K562 (cell line): ENCODE measurements at regions not wholly inside any gene's neighbourhood (a gene's known extent, or its start where the extent isn't known, plus 50 kb on each side); places are given as distances from the start of the nearest gene placed in this dataset.

Experiments used
- ATAC-seq: fragments of 200-7000 bp; cut with Tn5 transposase; 3 replicates; pipeline ENCODE4 v1.9.1; 2020; ENCODE audit warnings: moderate library complexity
- BruUV-seq: library from RNA; stranded (reverse); fragments of 400-500 nt; replicated peaks from 2 replicates; lab custom pipeline; 2021; lab: Mats Ljungman, UMichigan
- CTCF ChIA-PET: fragments of 300-600 bp; formaldehyde crosslinking; extraction: SDS; loops from one replicate; lab custom pipeline; 2021; ENCODE audit warnings: low intra/inter-chr PET ratio; lab: Yijun Ruan, JAX
- POLR2A ChIA-PET: fragments of 300-600, 350-650 bp; sonication (Branson Sonifier 250); formaldehyde crosslinking; extraction: SDS; loops from one replicate; lab custom pipeline; 2021; ENCODE audit warnings: antibody characterized with exemption, inconsistent platforms; lab: Yijun Ruan, JAX
- DNase-seq, 4 experiments: peaks; one replicate each; pipeline versions ENCODE4 v3.0.0 to v3.0.0-alpha.2; 2011 to 2018; ENCODE audit warnings: low spot score in 3 of 4, mixed read lengths in 3 of 4; ENCODE audit errors: extremely low read depth in 1 of 4
- FAIRE-seq: peaks from 2 replicates; lab custom pipeline; 2011; peaks lifted over from hg19 to GRCh38; lab: Jason Lieb, UNC
- H2AFZ ChIP-seq: 2 replicates; pipeline ENCODE4 v1.6.0; 2011; ENCODE audit warnings: low read depth, low read length, control low read depth, inconsistent platforms
- H3K27ac ChIP-seq: fragments of 200-600 bp; 3 replicates; pipeline ENCODE4 v1.8.0; 2011; ENCODE audit warnings: low read depth, mild to moderate bottlenecking, control low read depth, inconsistent platforms, low read length, moderate library complexity, mixed read lengths; ENCODE audit errors: extremely low read depth
- H3K27me3 ChIP-seq, 2 experiments: fragments of 300-600 bp in 1 of 2; 2 replicates in 1 of 2; 3 replicates in 1 of 2; pipeline versions ENCODE4 v1.6.0 to v1.8.0; 2011; ENCODE audit warnings: inconsistent platforms in 2 of 2, low read length in 2 of 2, mild to moderate bottlenecking in 1 of 2, mixed read lengths in 1 of 2, moderate library complexity in 1 of 2; ENCODE audit not compliant: control insufficient read depth in 2 of 2, insufficient read depth in 2 of 2
- H3K36me3 ChIP-seq: fragments of 300-600 bp; 3 replicates; pipeline ENCODE4 v1.8.0; 2011; ENCODE audit warnings: mild to moderate bottlenecking, low read length, inconsistent platforms; ENCODE audit not compliant: control insufficient read depth, insufficient read depth
- H3K4me1 ChIP-seq, 2 experiments: fragments of 200-600 bp in 1 of 2; replicated peaks in 1 of 2; 2 replicates in 1 of 2; 3 replicates in 1 of 2; pipeline versions ENCODE4 v1.5.1 to v1.8.0; 2011; ENCODE audit warnings: inconsistent platforms in 2 of 2, low read length in 2 of 2, mild to moderate bottlenecking in 1 of 2, mixed read lengths in 1 of 2, moderate library complexity in 1 of 2; ENCODE audit not compliant: control insufficient read depth in 2 of 2, insufficient read depth in 2 of 2
- H3K4me2 ChIP-seq: 2 replicates; pipeline ENCODE4 v1.6.1; 2011; ENCODE audit warnings: low read length, control low read depth, inconsistent platforms, mixed read lengths; ENCODE audit not compliant: insufficient read depth
- H3K4me3 ChIP-seq: fragments of 200-600 bp; sonication (generic), shearing (Covaris generic); 2 replicates; pipeline ENCODE4 v1.5.1; 2016; ENCODE audit warnings: control low read depth, inconsistent platforms
- H3K79me2 ChIP-seq: fragments of 200-600 bp; 3 replicates; pipeline ENCODE4 v1.8.0; 2011; ENCODE audit warnings: low read length, inconsistent platforms; ENCODE audit not compliant: control insufficient read depth, insufficient read depth
- H3K9ac ChIP-seq, 2 experiments: 2 replicates each; pipeline versions ENCODE4 v1.6.0 to v1.6.1; 2011; ENCODE audit warnings: low read depth in 2 of 2, low read length in 2 of 2, control low read depth in 1 of 2, inconsistent platforms in 1 of 2, mild to moderate bottlenecking in 1 of 2, mixed read lengths in 1 of 2; ENCODE audit not compliant: insufficient read depth in 1 of 2
- H3K9me1 ChIP-seq: one replicate; pipeline ENCODE4 v1.6.0; 2011; ENCODE audit warnings: inconsistent platforms, mild to moderate bottlenecking, low read length, moderate library complexity; ENCODE audit not compliant: control insufficient read depth, insufficient read depth
- H3K9me3 ChIP-seq: replicated peaks from 2 replicates; pipeline ENCODE4 v1.5.1; 2011; ENCODE audit warnings: low read depth, low read length, inconsistent platforms; ENCODE audit not compliant: control insufficient read depth, insufficient read depth
- H4K20me1 ChIP-seq: replicated peaks from 2 replicates; pipeline ENCODE4 v1.6.1; 2011; ENCODE audit warnings: low read length, inconsistent platforms, mixed read lengths; ENCODE audit not compliant: control insufficient read depth, insufficient read depth
- ATF1 ChIP-seq, 2 experiments: fragments of 450-650 bp in 1 of 2; IDR thresholded peaks; 2 replicates each; pipeline ENCODE4 v1.6.1; 2016; ENCODE audit warnings: missing compliant biosample characterization in 1 of 2, missing genetic modification characterization in 1 of 2
- ATF3 ChIP-seq, 2 experiments: fragments of 450-650 bp in 1 of 2; sonication (generic) in 1 of 2; formaldehyde crosslinking in 1 of 2; IDR thresholded peaks in 1 of 2; conservative IDR thresholded peaks in 1 of 2; 2 replicates each; pipeline versions ENCODE4 v1.6.1 to v1.8.1; 2016 to 2023; ENCODE audit warnings: mild to moderate bottlenecking in 2 of 2, moderate library complexity in 2 of 2, inconsistent platforms in 1 of 2, missing genetic modification reagents in 1 of 2
- CREM ChIP-seq: IDR thresholded peaks from 2 replicates; pipeline ENCODE4 v1.6.1; 2014; ENCODE audit warnings: antibody characterized with exemption, low read depth
- TAF1 ChIP-seq: IDR thresholded peaks from 2 replicates; pipeline ENCODE4 v1.6.1; 2011; ENCODE audit warnings: mild to moderate bottlenecking, low read length, moderate library complexity; ENCODE audit not compliant: insufficient read depth, control insufficient read depth, severe bottlenecking; ENCODE audit errors: extremely low read depth
- U2AF1 ChIP-seq: fragments of 200-400 bp; formaldehyde crosslinking; optimal IDR thresholded peaks from 2 replicates; pipeline ENCODE3; 2017; ENCODE audit warnings: mild to moderate bottlenecking, low read depth, low read length, moderate library complexity
- ZSCAN32 ChIP-seq: fragments of 450-650 bp; formaldehyde crosslinking; IDR thresholded peaks from 2 replicates; pipeline ENCODE4 v1.4.0; 2020; ENCODE audit warnings: mild to moderate bottlenecking, moderate library complexity
- WGBS: fragments of 100-300 bp; shearing (Covaris generic); methylation state at CpG from one replicate; pipeline ENCODE4 v1.1.6; 2016; ENCODE audit warnings: low coverage, mixed read lengths; ENCODE audit not compliant: insufficient coverage; ENCODE audit errors: missing lambda C conversion rate; 5-methylcytosine and 5-hydroxymethylcytosine counted together
- in situ Hi-C: fragments of 300-500 bp; cut with MboI; formaldehyde crosslinking; loops from 4 replicates; pipeline ENCODE4 v1.15.0; 2018; ENCODE audit warnings: inconsistent platforms, mixed read lengths
- intact Hi-C: fragments of 100-400 bp; cut with micrococcal nuclease; formaldehyde crosslinking; loops from 2 replicates; pipeline ENCODE4 v1.14.2; 2022

GRCh38 chr16:81164958-81165357 lies 68.8 kb upstream of the GCSH start:
- Histone ChIP-seq H3K9me1 (peaks cover 3% of the 10 kb centered on the region), H3K27me3 (peaks cover 33 to 77% of the 10 kb centered on the region in 2 experiments; a peak in 4 of 5 replicates), H3K36me3 (no peaks in the 10 kb centered on the region), H2AFZ (no peak overlapping the region), H3K9ac (no peak overlapping the region), H3K4me1 (no peaks in the 10 kb centered on the region), H3K9me3 (no peaks in the 10 kb centered on the region), H3K4me2 (no peak overlapping the region), H3K79me2 (no peaks in the 10 kb centered on the region), H4K20me1 (peaks cover 12% of the 10 kb centered on the region; the same call in 1 of the 2 replicates), H3K27ac (no peak overlapping the region), H3K4me3 (no peak overlapping the region)
- TF ChIP-seq ATF3 (IDR thresholded peaks at IDR 0.05) = peak; percentile 27; the same call in 1 of the 2 replicates
- no peak for TF ChIP-seq ATF3 (CRISPR knock-in tag; conservative IDR thresholded peaks at IDR 0.05)
- peak; percentile 6; the same call in 1 of the 2 replicates for TF ChIP-seq CREM
- TF ChIP-seq U2AF1 = no peak
- TF ChIP-seq ZSCAN32 = no peak
- no peak for TF ChIP-seq TAF1
- TF ChIP-seq ATF1 (CRISPR knock-in tag; IDR thresholded peaks at IDR 0.05) = no peak
- peak; percentile 51; the same call in 1 of the 2 replicates for TF ChIP-seq ATF1 (tag; IDR thresholded peaks at IDR 0.05)
- ChIA-PET CTCF (no interaction called here), POLR2A (interaction anchor here (0.6 to 1.1 kb wide), 2 partner anchors 16 to 629 kb away, joined by 3 read pairs; no protein-coding TSS in a partner anchor)
- WGBS = 2% methylated on average over 5 of the region's 5 CpGs
- intact Hi-C loops = no loop called here
- BruUV-seq = no TSS peak
- ATAC-seq = no peak
- no peak for DNase-seq
- FAIRE-seq = no peak
- in situ Hi-C loops = no loop called here
